ENCODE measurements at regions not wholly inside any gene's neighbourhood (a gene's known extent, or its start where the extent isn't known, plus 50 kb on each side); places are given as distances from the start of the nearest gene placed in this dataset.

- TF ChIP-seq CHD7 (IDR thresholded peaks at IDR 0.05; ENCODE audit: insufficient replicate concordance, low read length) (no peak), KDM5A (IDR thresholded peaks at IDR 0.05; ENCODE audit: low read length) (no peak), BCL11A (IDR thresholded peaks at IDR 0.05; ENCODE audit: low read depth in 2 of 2, low read length in 2 of 2) (no peak), NRF1 (IDR thresholded peaks at IDR 0.05; ENCODE audit: low read depth, low read length) (no peak), FOSL1 (IDR thresholded peaks at IDR 0.05; ENCODE audit: insufficient read depth, low read depth, low read length) (no peak), USF2 (IDR thresholded peaks at IDR 0.05; ENCODE audit: low read length) (no peak), TAF7 (optimal IDR thresholded peaks at IDR 0.05; ENCODE audit: borderline replicate concordance, low read depth, low read length) (no peak), RFX5 (IDR thresholded peaks at IDR 0.05; ENCODE audit: borderline replicate concordance, low read depth, low read length) (no peak), CTBP2 (IDR thresholded peaks at IDR 0.05; ENCODE audit: borderline replicate concordance, insufficient read depth, insufficient read length, low read length) (no peak), SIRT6 (IDR thresholded peaks at IDR 0.05; ENCODE audit: low read length) (no peak), SUZ12 (IDR thresholded peaks at IDR 0.05; ENCODE audit: low read length) (no peak)
Observed at GRCh38 chr16:16915771-16916170, 536.8 kb downstream of the NPIPA7 start (continued).

Data from H1 (cell line).